ENCODE measurements at regions not wholly inside any gene's neighbourhood (a gene's known extent, or its start where the extent isn't known, plus 50 kb on each side); places are given as distances from the start of the nearest gene placed in this dataset.

- TF ChIP-seq POLR2A (IDR thresholded peaks at IDR 0.05), result no peak
- no peak for TF ChIP-seq CTCF (IDR thresholded peaks at IDR 0.05)
- TF ChIP-seq POLR2AphosphoS5 (IDR thresholded peaks at IDR 0.05), result no peak
Measured at GRCh38 chr9:23638837-23639426, 187.1 kb downstream of the ELAVL2 start.

Measured in prostate gland (tissue), 2 donors.